ENCODE measurements at regions not wholly inside any gene's neighbourhood (a gene's known extent, or its start where the extent isn't known, plus 50 kb on each side); places are given as distances from the start of the nearest gene placed in this dataset.
"Not testable (repeated sequence)": the region's sequence is repeated elsewhere in the genome, so short reads cannot be mapped to it uniquely, and the experiment has no call there.

DNA sequence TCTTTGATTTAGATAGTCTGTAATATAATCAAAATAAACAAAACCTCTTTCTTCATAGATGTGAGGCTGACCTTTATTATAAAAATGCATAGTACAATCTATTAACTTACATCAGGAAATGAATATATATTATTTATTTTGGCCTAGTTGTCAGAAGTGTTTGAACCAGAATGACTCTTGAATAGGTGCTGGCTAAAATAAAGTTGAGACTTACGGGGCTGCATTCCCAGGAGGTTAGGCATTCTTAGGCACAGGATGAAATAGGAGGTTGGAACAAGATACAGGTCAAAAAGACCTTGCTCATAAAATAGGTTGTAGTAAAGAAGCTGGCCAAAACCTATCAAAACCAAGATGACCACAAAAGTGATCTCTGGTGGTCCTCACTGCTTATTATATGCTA is 1193.3 kb upstream of the IGFBP7 start:
- DNase-seq (ENCODE audit: low read depth) = no peak
- no peak overlapping the region for H3K4me3 ChIP-seq (ENCODE audit: low read depth, low read length)
- TF ChIP-seq, protein P1, sequence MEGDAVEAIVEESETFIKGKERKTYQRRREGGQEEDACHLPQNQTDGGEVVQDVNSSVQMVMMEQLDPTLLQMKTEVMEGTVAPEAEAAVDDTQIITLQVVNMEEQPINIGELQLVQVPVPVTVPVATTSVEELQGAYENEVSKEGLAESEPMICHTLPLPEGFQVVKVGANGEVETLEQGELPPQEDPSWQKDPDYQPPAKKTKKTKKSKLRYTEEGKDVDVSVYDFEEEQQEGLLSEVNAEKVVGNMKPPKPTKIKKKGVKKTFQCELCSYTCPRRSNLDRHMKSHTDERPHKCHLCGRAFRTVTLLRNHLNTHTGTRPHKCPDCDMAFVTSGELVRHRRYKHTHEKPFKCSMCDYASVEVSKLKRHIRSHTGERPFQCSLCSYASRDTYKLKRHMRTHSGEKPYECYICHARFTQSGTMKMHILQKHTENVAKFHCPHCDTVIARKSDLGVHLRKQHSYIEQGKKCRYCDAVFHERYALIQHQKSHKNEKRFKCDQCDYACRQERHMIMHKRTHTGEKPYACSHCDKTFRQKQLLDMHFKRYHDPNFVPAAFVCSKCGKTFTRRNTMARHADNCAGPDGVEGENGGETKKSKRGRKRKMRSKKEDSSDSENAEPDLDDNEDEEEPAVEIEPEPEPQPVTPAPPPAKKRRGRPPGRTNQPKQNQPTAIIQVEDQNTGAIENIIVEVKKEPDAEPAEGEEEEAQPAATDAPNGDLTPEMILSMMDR (IDR thresholded peaks at IDR 0.05; ENCODE audit: insufficient read depth, low read depth, low read length, missing control alignments) = no peak

DNA sequence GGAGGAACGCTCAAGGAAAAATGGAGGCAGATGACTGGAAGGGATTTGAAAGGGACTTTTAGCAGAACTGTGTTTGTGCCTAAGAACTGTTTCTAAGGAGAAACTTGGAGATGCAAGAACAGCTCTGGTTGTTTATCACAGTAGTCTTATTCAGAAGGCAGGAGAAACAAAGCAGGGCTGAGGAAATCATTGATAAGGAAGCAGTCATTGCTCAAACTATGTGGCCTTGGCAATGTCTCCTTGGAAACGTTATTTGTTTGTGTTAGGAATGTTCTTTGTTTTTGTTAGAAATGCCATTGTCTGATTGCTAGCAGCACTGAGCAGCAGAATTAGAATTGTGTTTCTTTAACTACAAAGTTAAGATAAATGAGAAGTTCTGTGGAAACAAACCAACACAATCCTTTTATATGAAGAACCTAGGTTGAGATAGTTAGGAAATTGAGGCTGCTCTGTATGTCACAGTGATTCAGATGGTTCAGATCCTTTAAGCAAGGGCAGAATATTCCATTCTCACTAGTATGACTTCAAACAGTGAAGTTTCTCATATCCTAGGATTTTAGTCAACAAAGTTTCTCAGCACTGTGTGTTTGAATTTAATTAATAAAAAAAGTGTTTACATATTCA is 1191.3 kb upstream of the IGFBP7 start:
- TF ChIP-seq, protein P1 (IDR thresholded peaks at IDR 0.05; ENCODE audit: insufficient read depth, low read depth, low read length, missing control alignments) = no peak
- no peak for DNase-seq (ENCODE audit: low read depth)
- H3K4me3 ChIP-seq (ENCODE audit: low read depth, low read length) = no peak overlapping the region

DNA sequence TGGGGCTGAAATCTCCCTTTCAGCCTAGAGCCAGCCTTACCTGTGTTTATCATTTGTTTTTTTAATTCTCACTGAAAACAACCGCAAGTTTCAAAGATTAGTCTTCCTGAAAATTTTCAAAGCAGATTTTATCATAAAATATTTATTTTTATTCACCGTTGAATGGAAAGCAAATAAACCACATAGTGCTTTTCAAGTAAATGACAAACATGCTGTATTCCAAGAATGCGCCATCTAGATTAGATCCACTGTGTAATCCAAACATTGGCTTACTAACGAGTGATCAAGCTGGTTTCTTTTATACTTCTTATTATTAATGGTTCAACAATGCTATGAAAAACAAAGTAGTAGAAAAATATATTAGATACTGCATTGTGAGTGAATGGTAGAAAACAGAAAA is 1176.2 kb upstream of the IGFBP7 start:
- TF ChIP-seq, protein P1 (IDR thresholded peaks at IDR 0.05; ENCODE audit: insufficient read depth, low read depth, low read length, missing control alignments) = no peak
- no peak for DNase-seq (ENCODE audit: low read depth)
- H3K4me3 ChIP-seq (ENCODE audit: low read depth, low read length) = no peak overlapping the region

DNA sequence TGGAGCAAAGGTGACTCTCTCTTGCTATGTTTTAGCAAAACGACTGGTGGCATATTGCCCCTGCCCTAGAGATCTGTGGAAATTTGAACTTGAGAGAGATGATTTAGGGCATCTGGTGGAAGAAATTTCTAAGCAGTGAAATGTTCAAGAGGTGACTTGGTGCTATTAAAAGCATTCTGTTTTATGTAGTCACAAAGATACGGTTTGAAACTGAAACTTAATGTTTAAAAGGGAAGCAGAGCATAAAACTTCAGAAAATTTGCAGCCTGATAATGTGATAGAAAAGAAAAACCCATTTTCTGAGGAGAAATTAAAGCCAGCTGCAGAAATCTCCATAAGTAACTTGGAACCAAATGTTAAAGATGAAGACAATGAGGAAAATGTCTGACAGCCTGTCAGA is 1170.7 kb upstream of the IGFBP7 start:
- not testable (repeated sequence) for DNase-seq (ENCODE audit: low read depth); H3K4me3 ChIP-seq (ENCODE audit: low read depth, low read length)

DNA sequence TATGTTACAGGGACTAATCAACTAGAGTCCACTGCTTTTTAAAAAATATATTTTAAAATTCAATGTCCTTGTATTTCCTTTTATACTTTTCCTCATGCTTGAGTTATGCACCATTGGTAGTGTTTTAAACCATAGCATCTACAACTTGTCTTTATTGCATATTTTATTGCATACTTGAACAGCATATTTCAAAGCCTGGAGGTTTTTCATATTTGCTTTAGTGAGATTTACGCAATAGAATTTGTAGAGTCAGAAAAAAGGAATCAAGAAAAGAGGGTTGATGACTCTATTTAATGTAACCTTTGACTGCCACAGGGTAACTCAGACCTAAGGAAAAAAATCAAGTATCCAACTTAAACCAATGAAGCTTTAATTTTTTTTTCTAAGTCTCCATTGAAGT is 1165.7 kb upstream of the IGFBP7 start:
- H3K4me3 ChIP-seq (ENCODE audit: low read depth, low read length) = no peak overlapping the region
- DNase-seq (ENCODE audit: low read depth) = no peak
- TF ChIP-seq, protein P1 (IDR thresholded peaks at IDR 0.05; ENCODE audit: insufficient read depth, low read depth, low read length, missing control alignments) = no peak

DNA sequence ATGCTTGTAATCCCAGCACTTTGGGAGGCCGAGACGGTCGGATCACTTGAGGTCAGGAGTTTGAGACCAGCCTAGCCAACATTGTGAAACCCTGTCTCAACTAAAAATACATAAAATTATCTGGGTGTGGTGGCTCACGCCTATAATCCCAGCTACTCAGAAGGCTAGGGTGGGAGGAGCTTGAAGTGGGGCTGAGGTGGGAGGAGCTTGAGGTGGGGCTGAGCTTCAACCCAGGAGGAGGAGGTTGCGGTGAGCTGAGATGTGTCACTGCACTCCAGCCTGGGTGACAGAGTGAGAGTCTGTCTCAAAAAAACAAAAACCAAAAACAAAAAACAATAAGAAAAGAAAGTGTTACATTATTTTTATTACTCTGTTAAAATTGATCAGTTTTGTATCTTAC is 1164.4 kb upstream of the IGFBP7 start:
- DNase-seq (ENCODE audit: low read depth) = no peak
- no peak overlapping the region for H3K4me3 ChIP-seq (ENCODE audit: low read depth, low read length)
- TF ChIP-seq, protein P1 (IDR thresholded peaks at IDR 0.05; ENCODE audit: insufficient read depth, low read depth, low read length, missing control alignments) = no peak

DNA sequence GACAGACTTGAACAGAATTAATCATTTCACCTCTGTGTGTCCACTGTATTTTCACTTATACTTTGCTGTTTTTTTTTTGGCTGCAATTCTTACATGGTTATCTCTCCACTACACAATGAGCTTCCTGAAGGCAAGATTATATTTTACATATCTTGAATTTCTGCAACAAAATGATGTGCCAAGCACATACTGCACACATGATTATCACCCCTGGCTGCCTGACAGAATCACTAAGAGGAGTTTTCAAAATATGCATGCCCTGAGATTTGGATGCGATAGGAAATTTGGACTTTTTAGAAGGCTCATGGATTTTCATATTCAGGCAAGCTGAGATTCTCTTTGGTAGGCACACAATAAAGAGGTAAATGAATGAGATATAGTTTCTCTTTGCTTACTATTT is 1162.1 kb upstream of the IGFBP7 start:
- no peak overlapping the region for H3K4me3 ChIP-seq (ENCODE audit: low read depth, low read length)
- TF ChIP-seq, protein P1 (IDR thresholded peaks at IDR 0.05; ENCODE audit: insufficient read depth, low read depth, low read length, missing control alignments) = no peak
- DNase-seq (ENCODE audit: low read depth) = no peak

Measured in GM12865 (cell line).